IMR-90 (cell line): ENCODE measurements at regions not wholly inside any gene's neighbourhood (a gene's known extent, or its start where the extent isn't known, plus 50 kb on each side); places are given as distances from the start of the nearest gene placed in this dataset.

Source experiments
- ATAC-seq: fragments of 200-7000 bp; cut with Tn5 transposase; 2 replicates; pipeline ENCODE4 v1.9.1; 2020; ENCODE audit warnings: low read depth, mild to moderate bottlenecking, moderate library complexity
- BruUV-seq: library from RNA; stranded (reverse); fragments of 400-500 nt; replicated peaks from 2 replicates; lab custom pipeline; 2021; lab: Mats Ljungman, UMichigan
- CTCF ChIA-PET: fragments of 300-600 bp; formaldehyde crosslinking; extraction: SDS; loops from one replicate; lab custom pipeline; 2021; ENCODE audit warnings: antibody characterized with exemption; lab: Yijun Ruan, JAX
- POLR2A ChIA-PET: fragments of 300-600 bp; sonication (Branson Sonifier 250); formaldehyde crosslinking; loops from one replicate; lab custom pipeline; 2022; ENCODE audit warnings: antibody characterized with exemption; ENCODE audit not compliant: unreplicated experiment; lab: Charles Lee
- DNase-seq: peaks from one replicate; pipeline ENCODE4 v3.0.0; 2013
- H2AFZ ChIP-seq: replicated peaks from 2 replicates; pipeline ENCODE3; 2013; ENCODE audit warnings: low read length, mild to moderate bottlenecking; ENCODE audit not compliant: poor library complexity
- H2AK5ac ChIP-seq: 2 replicates; pipeline ENCODE4 v1.6.1; 2013; ENCODE audit warnings: low read depth, low read length, inconsistent platforms
- H2AK9ac ChIP-seq: replicated peaks from 2 replicates; pipeline ENCODE3; 2013; ENCODE audit warnings: mild to moderate bottlenecking, low read depth, low read length, moderate library complexity; ENCODE audit not compliant: poor library complexity
- H2BK120ac ChIP-seq: 2 replicates; pipeline ENCODE4 v1.6.1; 2013; ENCODE audit warnings: low read depth, low read length, inconsistent platforms
- H2BK15ac ChIP-seq: 3 replicates; pipeline ENCODE4 v1.6.1; 2013; ENCODE audit warnings: low read depth, low read length, inconsistent platforms
- H2BK20ac ChIP-seq: 2 replicates; pipeline ENCODE4 v1.6.1; 2013; ENCODE audit warnings: low read depth, mild to moderate bottlenecking, inconsistent platforms, low read length, moderate library complexity
- H2BK5ac ChIP-seq: 2 replicates; pipeline ENCODE4 v1.6.1; 2013; ENCODE audit warnings: mild to moderate bottlenecking, low read depth, low read length, inconsistent platforms; ENCODE audit not compliant: poor library complexity, severe bottlenecking
- H3K14ac ChIP-seq: replicated peaks from 2 replicates; pipeline ENCODE4 v1.6.1; 2013; ENCODE audit warnings: low read depth, low read length, inconsistent platforms
- H3K18ac ChIP-seq: 2 replicates; pipeline ENCODE4 v1.6.1; 2013; ENCODE audit warnings: low read depth, low read length, control low read depth
- H3K23ac ChIP-seq: 2 replicates; pipeline ENCODE4 v1.6.1; 2013; ENCODE audit warnings: low read depth, low read length, inconsistent platforms
- H3K27ac ChIP-seq: 2 replicates; pipeline ENCODE4 v1.5.1; 2013; ENCODE audit warnings: mild to moderate bottlenecking, control low read depth, low read length; ENCODE audit not compliant: insufficient read depth
- H3K27me3 ChIP-seq: 2 replicates; pipeline ENCODE4 v1.6.1; 2013; ENCODE audit warnings: low read length; ENCODE audit not compliant: control insufficient read depth, insufficient read depth
- H3K36me3 ChIP-seq: 2 replicates; pipeline ENCODE4 v1.6.1; 2013; ENCODE audit warnings: low read length, mixed read lengths; ENCODE audit not compliant: control insufficient read depth, insufficient read depth
- H3K4ac ChIP-seq: 2 replicates; pipeline ENCODE4 v1.6.1; 2013; ENCODE audit warnings: low read depth, low read length, inconsistent platforms
- H3K4me1 ChIP-seq: 2 replicates; pipeline ENCODE4 v1.6.1; 2013; ENCODE audit warnings: low read length, mixed read lengths; ENCODE audit not compliant: control insufficient read depth, insufficient read depth
- H3K4me2 ChIP-seq: 2 replicates; pipeline ENCODE4 v1.6.1; 2013; ENCODE audit warnings: low read depth, mild to moderate bottlenecking, control low read depth, low read length, moderate library complexity
- H3K4me3 ChIP-seq: 2 replicates; pipeline ENCODE4 v1.5.1; 2013; ENCODE audit warnings: low read depth, mild to moderate bottlenecking, control low read depth, low read length, moderate library complexity; ENCODE audit not compliant: insufficient read depth
- H3K56ac ChIP-seq: 2 replicates; pipeline ENCODE4 v1.6.1; 2013; ENCODE audit warnings: low read length, inconsistent platforms; ENCODE audit not compliant: insufficient read depth; ENCODE audit errors: extremely low read depth
- H3K79me1 ChIP-seq, 2 experiments: 2 replicates each; pipeline ENCODE4 v1.6.1; 2013; ENCODE audit warnings: low read length in 2 of 2, inconsistent platforms in 1 of 2, low read depth in 1 of 2
- H3K9ac ChIP-seq: 2 replicates; pipeline ENCODE4 v1.6.1; 2013; ENCODE audit warnings: low read depth, low read length, control low read depth
- H3K9me1 ChIP-seq: 2 replicates; pipeline ENCODE4 v1.6.1; 2013; ENCODE audit warnings: low read length, inconsistent platforms; ENCODE audit not compliant: insufficient read depth
- H3K9me3 ChIP-seq: 2 replicates; pipeline ENCODE4 v1.6.1; 2013; ENCODE audit warnings: low read length; ENCODE audit not compliant: control insufficient read depth, insufficient read depth
- H4K20me1 ChIP-seq: 2 replicates; pipeline ENCODE4 v1.6.1; 2013; ENCODE audit warnings: low read length, inconsistent platforms; ENCODE audit not compliant: insufficient read depth
- H4K5ac ChIP-seq: 2 replicates; pipeline ENCODE4 v1.6.1; 2013; ENCODE audit warnings: mild to moderate bottlenecking, low read depth, low read length, control low read depth
- H4K8ac ChIP-seq, 2 experiments: 2 replicates each; pipeline ENCODE4 v1.6.1; 2013; ENCODE audit warnings: low read depth in 2 of 2, low read length in 2 of 2, control low read depth in 1 of 2, inconsistent platforms in 1 of 2
- H4K91ac ChIP-seq: 2 replicates; pipeline ENCODE4 v1.6.1; 2013; ENCODE audit warnings: low read depth, low read length, inconsistent platforms; ENCODE audit not compliant: insufficient read depth
- BHLHE40 ChIP-seq: fragments of 150-350 bp; IDR thresholded peaks from 2 replicates; pipeline ENCODE4 v1.6.1; 2016; ENCODE audit warnings: mild to moderate bottlenecking, low read depth, low read length
- CEBPB ChIP-seq: IDR thresholded peaks from 2 replicates; pipeline ENCODE4 v1.6.1; 2012; ENCODE audit warnings: low read depth, low read length, improper control_type of control experiment
- CTCF ChIP-seq: conservative IDR thresholded peaks from 2 replicates; pipeline ENCODE4 v1.5.1; 2012; ENCODE audit warnings: mild to moderate bottlenecking, low read depth, low read length, improper control_type of control experiment
- FOS ChIP-seq: fragments of 150-350 bp; IDR thresholded peaks from 2 replicates; pipeline ENCODE4 v1.6.1; 2016; ENCODE audit warnings: low read depth, low read length
- MAFK ChIP-seq: IDR thresholded peaks from 2 replicates; pipeline ENCODE4 v1.6.1; 2012; ENCODE audit warnings: low read depth, low read length, improper control_type of control experiment
- MAZ ChIP-seq: IDR thresholded peaks from 2 replicates; pipeline ENCODE4 v1.6.1; 2012; ENCODE audit warnings: low read depth, mild to moderate bottlenecking, low read length, improper control_type of control experiment, moderate library complexity, borderline replicate concordance
- MXI1 ChIP-seq: IDR thresholded peaks from 2 replicates; pipeline ENCODE4 v1.6.1; 2012; ENCODE audit warnings: low read depth, mild to moderate bottlenecking, low read length, moderate library complexity, borderline replicate concordance
- NFE2L2 ChIP-seq: fragments of 150-350 bp; IDR thresholded peaks from 2 replicates; pipeline ENCODE4 v1.6.1; 2016; ENCODE audit warnings: low read depth, mild to moderate bottlenecking, low read length
- POLR2A ChIP-seq: IDR thresholded peaks from 2 replicates; pipeline ENCODE4 v1.6.1; 2012; ENCODE audit warnings: mild to moderate bottlenecking, low read depth, low read length
- RAD21 ChIP-seq: IDR thresholded peaks from 2 replicates; pipeline ENCODE4 v1.6.1; 2012; ENCODE audit warnings: low read length, improper control_type of control experiment
- RFX5 ChIP-seq: IDR thresholded peaks from 2 replicates; pipeline ENCODE4 v1.8.0; 2012; ENCODE audit warnings: low read depth, mild to moderate bottlenecking, low read length, moderate library complexity
- WGBS, 2 experiments: methylation state at CpG; one replicate each; pipeline versions ENCODE4 v1.1.5 to v1.1.7; 2013; ENCODE audit warnings: missing lambda C conversion rate in 2 of 2; ENCODE audit not compliant: insufficient read length in 1 of 2; ENCODE audit errors: extremely low coverage in 2 of 2; 5-methylcytosine and 5-hydroxymethylcytosine counted together
- dilution Hi-C: fragments of 300-500 bp; cut with HindIII; formaldehyde crosslinking; loops from one replicate; pipeline ENCODE4 v1.14.3; 2018; ENCODE audit warnings: low sequenced_read_pairs; ENCODE audit not compliant: unreplicated experiment
- in situ Hi-C: fragments of 300-500 bp; cut with MboI; formaldehyde crosslinking; loops from 3 replicates; pipeline ENCODE4 v1.14.3; 2019; ENCODE audit warnings: low sequenced_read_pairs, inconsistent platforms, mixed read lengths
- intact Hi-C: fragments of 100-400 bp; cut with micrococcal nuclease; formaldehyde crosslinking; loops from 2 replicates; pipeline ENCODE4 v1.10.0; 2022

- WGBS, 2 experiments = no CpG with 5 or more reads among the region's 2 CpGs
- H3K36me3 ChIP-seq = no peaks in the 10 kb centered on the region
- 0 out of 2 replicates have a peak, but pooled peaks cover 2% of the 10 kb centered on the region for H3K4me1 ChIP-seq
- ATAC-seq = no peak
- H2AK5ac ChIP-seq = no peak overlapping the region
- H4K8ac ChIP-seq = no peak overlapping the region
- no peaks in the 10 kb centered on the region for H3K79me1 ChIP-seq
- in situ Hi-C loops = no loop called here
- no peaks in the 10 kb centered on the region for H3K9me1 ChIP-seq
- H3K9ac ChIP-seq = no peak overlapping the region
- no peaks in the 10 kb centered on the region for H3K27me3 ChIP-seq
- TF ChIP-seq CEBPB = no peak
- TF ChIP-seq BHLHE40 = no peak
- TF ChIP-seq CTCF = no peak
- no peak for TF ChIP-seq NFE2L2
- no peak for TF ChIP-seq FOS
- TF ChIP-seq RAD21 = no peak
- no peak for TF ChIP-seq MAFK
- no peak for TF ChIP-seq MXI1
- TF ChIP-seq RFX5 = no peak
- TF ChIP-seq POLR2A = no peak
- no peak for TF ChIP-seq MAZ
- ChIA-PET POLR2A (no interaction called here), CTCF (no interaction called here)
- no peak overlapping the region for H3K23ac ChIP-seq
- no peak overlapping the region for H3K4ac ChIP-seq
- no peak overlapping the region for H3K4me3 ChIP-seq
- no peak for DNase-seq
- no peak overlapping the region for H2BK20ac ChIP-seq
- H3K9me3 ChIP-seq = peaks cover 6% of the 10 kb centered on the region
- peak overlapping the region; percentile 8 for H2AFZ ChIP-seq
- H4K5ac ChIP-seq = no peak overlapping the region
- intact Hi-C loops = no loop called here
- no peak overlapping the region for H2AK9ac ChIP-seq
- no peak overlapping the region for H2BK15ac ChIP-seq
- H3K14ac ChIP-seq = no peak overlapping the region
- no peak overlapping the region for H2BK120ac ChIP-seq
- BruUV-seq = no TSS peak
- no peak overlapping the region for H3K27ac ChIP-seq
- no peak overlapping the region for H4K91ac ChIP-seq
- H3K56ac ChIP-seq = no peak overlapping the region
- no peak overlapping the region for H3K4me2 ChIP-seq
- no peaks in the 10 kb centered on the region for H4K20me1 ChIP-seq
- no peak overlapping the region for H2BK5ac ChIP-seq
- dilution Hi-C loops = no loop called here
- no peak overlapping the region for H3K18ac ChIP-seq
Observed at GRCh38 chr5:167229751-167230150, 1061.7 kb upstream of the WWC1 start.
